ENCODE measurements at regions not wholly inside any gene's neighbourhood (a gene's known extent, or its start where the extent isn't known, plus 50 kb on each side); places are given as distances from the start of the nearest gene placed in this dataset.

DNA sequence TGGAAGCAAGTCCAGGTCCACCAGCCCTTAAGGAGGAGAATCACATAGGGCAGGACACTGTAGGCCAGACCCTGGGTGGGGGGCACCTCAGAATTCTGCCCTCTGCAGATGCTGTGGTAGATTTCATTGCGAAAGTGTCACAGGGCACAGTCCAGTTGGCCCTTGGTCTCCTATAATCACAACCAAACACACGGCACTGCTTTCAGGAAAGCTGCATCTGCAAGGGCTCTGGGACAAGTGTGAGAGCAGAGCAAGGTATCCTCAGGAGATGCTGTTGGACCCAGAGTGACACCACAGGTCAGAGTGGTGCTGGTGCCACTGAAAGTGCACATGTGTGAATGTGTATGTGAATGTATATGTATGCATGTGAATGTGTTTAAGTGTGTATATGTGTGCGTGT lies 88.6 kb upstream of the MBNL2 start:
- H3K4me3 ChIP-seq (ENCODE audit: low read depth, poor library complexity, severe bottlenecking) = no peak overlapping the region
- intact Hi-C loops (cut with DNase I; ENCODE audit: low total_unique reads) = no loop called here
- WGBS, 2 donors = 93 to 96% methylated on average over 2 to 3 of the region's 3 CpGs
- DNase-seq (ENCODE audit: low spot score in 2 of 2) = no peak
- TF ChIP-seq, protein P1, sequence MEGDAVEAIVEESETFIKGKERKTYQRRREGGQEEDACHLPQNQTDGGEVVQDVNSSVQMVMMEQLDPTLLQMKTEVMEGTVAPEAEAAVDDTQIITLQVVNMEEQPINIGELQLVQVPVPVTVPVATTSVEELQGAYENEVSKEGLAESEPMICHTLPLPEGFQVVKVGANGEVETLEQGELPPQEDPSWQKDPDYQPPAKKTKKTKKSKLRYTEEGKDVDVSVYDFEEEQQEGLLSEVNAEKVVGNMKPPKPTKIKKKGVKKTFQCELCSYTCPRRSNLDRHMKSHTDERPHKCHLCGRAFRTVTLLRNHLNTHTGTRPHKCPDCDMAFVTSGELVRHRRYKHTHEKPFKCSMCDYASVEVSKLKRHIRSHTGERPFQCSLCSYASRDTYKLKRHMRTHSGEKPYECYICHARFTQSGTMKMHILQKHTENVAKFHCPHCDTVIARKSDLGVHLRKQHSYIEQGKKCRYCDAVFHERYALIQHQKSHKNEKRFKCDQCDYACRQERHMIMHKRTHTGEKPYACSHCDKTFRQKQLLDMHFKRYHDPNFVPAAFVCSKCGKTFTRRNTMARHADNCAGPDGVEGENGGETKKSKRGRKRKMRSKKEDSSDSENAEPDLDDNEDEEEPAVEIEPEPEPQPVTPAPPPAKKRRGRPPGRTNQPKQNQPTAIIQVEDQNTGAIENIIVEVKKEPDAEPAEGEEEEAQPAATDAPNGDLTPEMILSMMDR (IDR thresholded peaks at IDR 0.05) = no peak
- TF ChIP-seq POLR2A (IDR thresholded peaks at IDR 0.05) = no peak

- TF ChIP-seq POLR2A (IDR thresholded peaks at IDR 0.05) = no peak
- TF ChIP-seq, protein P1 (IDR thresholded peaks at IDR 0.05) = no peak
- WGBS, 2 donors = 88% methylated on average over 3 of the region's 3 CpGs
- H3K4me3 ChIP-seq (ENCODE audit: low read depth, poor library complexity, severe bottlenecking) = no peak overlapping the region
- no peak for DNase-seq (ENCODE audit: low spot score in 2 of 2)
- intact Hi-C loops (cut with DNase I; ENCODE audit: low total_unique reads) = no loop called here
Observed at GRCh38 chr13:97133955-97134354, 88.2 kb upstream of the MBNL2 start.

GRCh38 chr13:97134364-97135095 lies 87.6 kb upstream of the MBNL2 start:
- WGBS, 2 donors = 94% methylated on average over 11 of the region's 11 CpGs
- H3K4me3 ChIP-seq (ENCODE audit: low read depth, poor library complexity, severe bottlenecking) = no peak overlapping the region
- intact Hi-C loops (cut with DNase I; ENCODE audit: low total_unique reads) = no loop called here
- no peak for DNase-seq (ENCODE audit: low spot score in 2 of 2)
- TF ChIP-seq, protein P1 (IDR thresholded peaks at IDR 0.05) = no peak
- no peak for TF ChIP-seq POLR2A (IDR thresholded peaks at IDR 0.05)

DNA sequence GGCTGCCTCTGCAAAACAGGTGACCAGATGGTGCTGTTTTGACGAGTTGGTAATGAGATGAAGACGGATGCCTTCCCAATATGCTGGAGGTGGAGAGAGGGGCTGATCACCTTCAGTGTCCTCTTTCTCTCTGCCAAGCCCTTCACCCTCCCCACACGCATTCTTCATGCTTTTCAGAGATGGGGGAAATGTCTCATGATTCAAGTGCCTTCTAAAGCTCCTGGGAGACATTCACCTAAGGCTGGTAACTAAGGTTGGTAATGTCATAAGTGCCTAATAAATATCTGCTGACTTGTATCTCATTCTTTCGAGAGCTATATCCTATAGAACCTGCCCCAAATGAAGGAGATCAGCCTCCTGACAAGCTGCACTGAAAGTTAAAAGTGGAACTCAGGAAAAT lies 86.2 kb upstream of the MBNL2 start:
- intact Hi-C loops (cut with DNase I; ENCODE audit: low total_unique reads) = no loop called here
- H3K4me3 ChIP-seq (ENCODE audit: low read depth, poor library complexity, severe bottlenecking) = no peak overlapping the region
- TF ChIP-seq, protein P1 (IDR thresholded peaks at IDR 0.05) = no peak
- no peak for TF ChIP-seq POLR2A (IDR thresholded peaks at IDR 0.05)
- 69 to 77% methylated on average over 4 of the region's 4 CpGs for WGBS, 2 donors
- DNase-seq (ENCODE audit: low spot score in 2 of 2) = no peak

DNA sequence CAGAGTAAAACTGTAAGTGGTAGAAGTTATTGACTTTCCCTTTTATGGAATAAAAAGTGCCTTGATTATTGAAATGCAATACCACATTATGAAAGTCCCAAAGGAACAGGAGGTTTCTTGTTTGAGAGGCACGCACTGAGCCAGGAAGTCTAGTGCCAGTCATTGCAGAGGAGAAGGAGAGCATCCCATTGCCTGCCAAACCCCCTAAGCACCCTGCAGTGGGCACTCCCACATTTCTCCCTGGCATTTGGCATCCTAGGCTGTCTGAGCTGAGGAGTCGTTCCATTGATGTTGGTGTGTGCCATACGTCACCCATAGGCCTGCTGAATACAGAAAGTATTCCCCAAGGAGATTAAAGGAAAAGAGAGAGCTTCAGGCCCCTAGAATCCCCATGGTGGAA lies 85.7 kb upstream of the MBNL2 start:
- 48 to 64% methylated on average over 3 of the region's 3 CpGs for WGBS, 2 donors
- no peak for TF ChIP-seq POLR2A (IDR thresholded peaks at IDR 0.05)
- TF ChIP-seq, protein P1 (IDR thresholded peaks at IDR 0.05) = no peak
- H3K4me3 ChIP-seq (ENCODE audit: low read depth, poor library complexity, severe bottlenecking) = no peak overlapping the region
- no peak for DNase-seq (ENCODE audit: low spot score in 2 of 2)
- intact Hi-C loops (cut with DNase I; ENCODE audit: low total_unique reads) = no loop called here

DNA sequence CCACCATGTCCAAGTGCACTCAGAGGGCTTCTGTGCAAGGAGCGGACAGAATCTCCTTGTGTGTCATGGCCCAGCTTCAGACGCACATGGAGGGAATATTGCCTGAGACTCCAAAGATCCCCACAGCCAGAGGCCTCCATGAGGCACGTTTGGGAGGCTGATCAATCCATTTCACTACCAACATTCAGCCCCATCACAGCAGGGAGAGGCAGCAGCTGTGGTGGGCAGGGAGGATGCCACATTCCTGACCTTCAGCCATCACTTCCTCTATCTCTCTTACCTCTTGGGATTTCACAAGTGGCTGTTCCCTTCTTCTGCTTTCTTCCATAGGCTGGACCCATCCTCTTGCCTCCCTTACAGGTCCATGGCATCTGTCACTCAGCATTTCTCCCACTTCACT lies 82.4 kb upstream of the MBNL2 start:
- WGBS, 2 donors = 87 to 96% methylated on average over 3 of the region's 3 CpGs
- DNase-seq (ENCODE audit: low spot score in 2 of 2) = no peak
- no peak for TF ChIP-seq POLR2A (IDR thresholded peaks at IDR 0.05)
- TF ChIP-seq, protein P1 (IDR thresholded peaks at IDR 0.05) = no peak
- intact Hi-C loops (cut with DNase I; ENCODE audit: low total_unique reads) = no loop called here
- no peak overlapping the region for H3K4me3 ChIP-seq (ENCODE audit: low read depth, poor library complexity, severe bottlenecking)

Data from lower leg skin (tissue), 4 donors.